ENCODE measurements at regions not wholly inside any gene's neighbourhood (a gene's known extent, or its start where the extent isn't known, plus 50 kb on each side); places are given as distances from the start of the nearest gene placed in this dataset.
A peak's percentile ranks its signal among the peaks of the same experiment; 100 is the strongest.

- no peak for DNase-seq
Measured at GRCh38 chr14:94882401-94882800, 112.5 kb upstream of the GSC start.

- no peak for DNase-seq
Measured at GRCh38 chr14:94880876-94881275, 111.0 kb upstream of the GSC start.

- no peak for DNase-seq
Measured at GRCh38 chr14:94880106-94880505, 110.2 kb upstream of the GSC start.

GRCh38 chr14:94879537-94879936 lies 109.6 kb upstream of the GSC start:
- DNase-seq, result no peak

GRCh38 chr14:94876306-94876705 lies 106.4 kb upstream of the GSC start:
- DNase-seq, result no peak

GRCh38 chr14:94875256-94875655 lies 105.3 kb upstream of the GSC start:
- DNase-seq, result no peak

GRCh38 chr14:94868772-94869072 lies 98.8 kb upstream of the GSC start:
- DNase-seq, result no peak

GRCh38 chr14:94867946-94868771 lies 98.2 kb upstream of the GSC start:
- peak; percentile 83 for DNase-seq

- DNase-seq, result no peak
Measured at GRCh38 chr14:94867209-94867608, 97.3 kb upstream of the GSC start.

GRCh38 chr14:94864387-94865195 lies 94.7 kb upstream of the GSC start:
- DNase-seq, result no peak

- no peak for DNase-seq
Measured at GRCh38 chr14:94863366-94863765, 93.5 kb upstream of the GSC start.

GRCh38 chr14:94857950-94858349 lies 88.0 kb upstream of the GSC start:
- no peak for DNase-seq

GRCh38 chr14:94853920-94854319 lies 84.0 kb upstream of the GSC start:
- DNase-seq, result no peak

- DNase-seq, result no peak
Measured at GRCh38 chr14:94850309-94851211, 80.6 kb upstream of the GSC start.

GRCh38 chr14:94844593-94845152 lies 74.8 kb upstream of the GSC start:
- no peak for DNase-seq

- DNase-seq, result no peak
Measured at GRCh38 chr14:94840467-94840866, 70.6 kb upstream of the GSC start.

- DNase-seq, result no peak
Measured at GRCh38 chr14:94839348-94839747, 69.4 kb upstream of the GSC start.

GRCh38 chr14:94836849-94837248 lies 66.9 kb upstream of the GSC start:
- no peak for DNase-seq

- no peak for DNase-seq
Measured at GRCh38 chr14:94833633-94834032, 63.7 kb upstream of the GSC start.

GRCh38 chr14:94831085-94831484 lies 61.2 kb upstream of the GSC start:
- no peak for DNase-seq

- DNase-seq, result no peak
Measured at GRCh38 chr14:94827711-94828447, 58.0 kb upstream of the GSC start.

- no peak for DNase-seq
Measured at GRCh38 chr14:94826774-94827173, 56.9 kb upstream of the GSC start.
